HG03095 (cell line): ENCODE measurements at regions not wholly inside any gene's neighbourhood (a gene's known extent, or its start where the extent isn't known, plus 50 kb on each side); places are given as distances from the start of the nearest gene placed in this dataset.
A peak's percentile ranks its signal among the peaks of the same experiment; 100 is the strongest.

Experiments
- ATAC-seq: cut with Tn5 transposase; IDR thresholded peaks from one replicate; pipeline ENCODE4 v1.9.1; 2021; ENCODE audit warnings: moderate library complexity; ENCODE audit not compliant: unreplicated experiment

DNA sequence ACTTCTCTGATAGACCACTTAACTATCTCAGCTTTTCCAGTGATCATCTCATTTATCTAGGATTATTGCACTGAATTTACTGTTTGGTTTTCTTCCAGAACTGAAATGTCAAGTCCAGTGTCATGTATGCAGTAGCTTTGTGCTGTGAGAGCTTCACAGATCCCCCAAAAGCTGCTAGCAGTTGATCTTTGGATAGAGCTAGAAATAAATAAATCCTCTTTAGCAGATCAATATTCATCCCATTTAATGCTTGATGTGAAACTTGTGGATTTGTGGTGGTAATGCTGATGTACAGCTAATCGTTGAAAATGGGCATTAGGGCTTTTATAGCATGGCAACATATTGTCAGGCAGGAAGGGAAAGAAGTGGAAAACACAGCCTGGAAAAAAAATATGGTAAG, 509.6 kb upstream of the FAM241A start:
- ATAC-seq: no peak

- no peak for ATAC-seq
These were observed 508.2 kb upstream of the FAM241A start for GRCh38 chr4:111636961-111637585.

DNA sequence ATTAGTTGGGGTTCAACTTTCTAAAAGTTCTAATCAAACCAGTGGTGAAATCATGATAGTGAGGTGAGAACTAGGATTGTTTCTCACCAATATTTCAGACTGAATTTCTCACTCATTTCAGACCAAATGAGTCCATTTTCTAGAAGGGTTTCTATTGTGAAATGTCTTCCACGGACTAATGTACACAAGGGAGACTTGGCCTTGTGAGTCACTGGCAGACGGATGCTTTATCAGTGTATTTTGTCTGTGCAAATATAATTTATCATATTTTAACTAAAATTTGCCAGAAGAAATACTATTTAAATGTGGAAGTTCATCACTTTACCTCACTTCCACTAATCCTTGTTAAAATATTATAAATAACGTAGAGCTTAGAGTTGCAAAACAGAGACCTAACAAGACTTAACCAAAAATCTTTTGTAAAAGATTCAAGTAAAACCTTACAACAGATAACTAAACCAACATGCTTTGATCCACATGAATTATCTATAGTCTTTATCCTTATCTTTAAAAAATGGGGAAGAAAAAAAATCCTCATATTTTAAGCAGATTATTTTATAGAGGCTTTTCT, 506.0 kb upstream of the FAM241A start:
- ATAC-seq: no peak

DNA sequence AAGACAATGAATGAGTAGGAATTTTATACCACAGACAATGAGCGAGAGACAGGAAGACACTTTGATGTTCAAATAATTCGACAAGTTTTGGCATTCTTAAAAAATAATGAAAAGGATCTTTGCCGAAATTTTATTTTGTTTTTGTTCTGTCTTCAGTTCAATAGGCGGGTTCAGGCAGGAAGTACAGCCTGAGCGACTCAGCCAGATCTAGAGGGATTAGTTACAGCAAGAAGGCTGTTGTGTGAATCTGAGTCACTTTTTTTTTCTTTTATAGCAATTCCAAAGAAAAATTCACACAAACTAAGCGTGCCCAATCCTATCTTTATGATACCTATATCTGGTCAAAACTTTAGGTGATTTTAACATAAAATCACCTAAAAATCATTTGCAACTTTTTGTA, 505.4 kb upstream of the FAM241A start:
- no peak for ATAC-seq

DNA sequence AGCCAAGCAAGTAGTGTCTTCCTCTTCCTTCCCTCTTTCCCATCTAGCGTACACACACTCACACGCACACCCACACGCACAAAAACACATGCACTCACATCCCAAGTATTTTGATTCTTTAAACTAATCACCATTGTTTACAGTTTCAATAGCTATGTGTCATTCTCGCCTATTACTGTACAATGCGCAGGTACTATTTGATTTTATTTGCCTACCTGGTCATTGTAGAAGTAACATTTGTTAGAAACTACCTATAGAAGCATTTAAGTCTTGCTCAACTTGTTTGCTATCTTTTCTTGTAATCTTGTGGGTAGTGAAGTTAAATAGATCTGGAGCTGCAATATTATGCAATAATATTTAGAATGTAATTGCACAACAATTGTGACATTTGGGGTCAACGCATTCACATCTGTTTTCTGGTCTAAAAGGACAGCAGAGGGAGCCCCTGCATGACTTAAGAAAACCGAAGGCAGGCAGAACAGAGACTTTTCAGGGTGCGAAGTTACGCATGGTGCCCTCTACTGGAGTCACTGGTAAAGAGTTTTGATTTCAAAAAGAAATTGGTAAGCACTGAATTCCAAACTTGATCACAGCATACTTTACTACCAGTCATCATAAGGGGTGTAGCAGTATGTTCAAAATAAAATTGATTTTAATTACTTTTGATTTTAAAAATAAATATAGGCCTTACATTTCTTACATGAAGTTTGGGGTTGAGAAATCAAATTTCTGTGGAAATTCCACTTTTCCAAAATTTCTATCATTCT, 503.3 kb upstream of the FAM241A start:
- ATAC-seq: peak; percentile 94

DNA sequence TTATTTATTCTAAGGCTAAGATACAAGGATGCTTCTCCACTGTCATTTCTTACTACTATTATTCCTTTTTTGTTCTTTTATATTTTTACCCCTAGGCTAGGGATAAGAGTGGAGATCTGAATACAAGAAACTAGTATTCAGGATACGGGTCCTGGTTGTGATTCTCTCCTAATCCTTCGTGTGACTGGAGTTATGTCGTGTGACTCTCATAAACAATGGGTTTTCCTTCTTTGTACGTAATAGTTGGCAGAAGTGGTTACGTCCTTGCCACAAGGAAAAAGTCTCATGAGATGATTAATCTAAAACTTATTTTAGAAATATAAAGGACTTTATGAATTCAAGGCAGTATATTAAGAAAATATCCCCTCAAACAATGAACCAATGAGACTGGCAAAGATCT, 497.2 kb upstream of the FAM241A start:
- no peak for ATAC-seq

DNA sequence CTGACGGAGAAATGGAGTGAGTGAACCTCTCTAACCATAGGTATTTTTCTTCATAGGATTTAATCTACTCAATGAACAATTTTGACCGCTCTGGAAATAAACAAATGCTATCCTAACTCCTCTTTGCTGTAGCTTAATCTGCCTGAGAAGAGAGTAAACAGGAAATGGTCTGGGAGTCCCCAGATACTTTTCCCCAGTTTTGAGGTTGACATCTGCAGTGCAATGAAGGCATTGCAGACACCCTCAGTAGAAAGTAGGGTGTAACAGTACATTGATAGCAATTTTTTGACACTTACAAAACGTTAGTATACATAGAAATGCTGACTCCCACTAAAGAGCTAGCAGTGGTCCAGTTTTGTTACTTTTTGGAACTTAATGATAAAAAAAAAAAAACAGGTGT, 495.9 kb upstream of the FAM241A start:
- ATAC-seq: no peak

- ATAC-seq: no peak
These were observed 495.1 kb upstream of the FAM241A start for GRCh38 chr4:111650146-111650545.

- no peak for ATAC-seq
These were observed 494.6 kb upstream of the FAM241A start for GRCh38 chr4:111650674-111651086.

GRCh38 chr4:111652236-111652635, 493.0 kb upstream of the FAM241A start:
- ATAC-seq: no peak

- no peak for ATAC-seq
These were observed 492.3 kb upstream of the FAM241A start for GRCh38 chr4:111652986-111653385.

DNA sequence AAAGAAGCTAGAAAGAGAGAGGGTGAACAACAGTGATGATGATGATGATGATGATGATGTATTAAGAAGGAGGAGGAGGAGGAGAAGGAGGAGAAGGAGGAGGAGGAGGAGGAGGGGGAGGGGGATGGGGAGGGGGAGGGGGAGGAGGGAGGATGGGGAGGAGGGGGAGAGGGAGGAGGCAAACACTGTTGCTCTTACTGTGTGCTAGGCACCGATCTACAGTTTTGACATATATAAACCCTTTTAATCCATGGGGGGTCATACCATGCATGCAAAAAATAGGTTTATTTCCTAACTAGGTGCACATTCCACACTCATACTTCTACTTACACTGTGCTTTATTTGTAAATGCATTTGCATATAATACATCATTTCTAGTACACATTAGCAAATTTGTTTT, 482.8 kb upstream of the FAM241A start:
- no peak for ATAC-seq

GRCh38 chr4:111664308-111664945, 480.8 kb upstream of the FAM241A start:
- no peak for ATAC-seq

DNA sequence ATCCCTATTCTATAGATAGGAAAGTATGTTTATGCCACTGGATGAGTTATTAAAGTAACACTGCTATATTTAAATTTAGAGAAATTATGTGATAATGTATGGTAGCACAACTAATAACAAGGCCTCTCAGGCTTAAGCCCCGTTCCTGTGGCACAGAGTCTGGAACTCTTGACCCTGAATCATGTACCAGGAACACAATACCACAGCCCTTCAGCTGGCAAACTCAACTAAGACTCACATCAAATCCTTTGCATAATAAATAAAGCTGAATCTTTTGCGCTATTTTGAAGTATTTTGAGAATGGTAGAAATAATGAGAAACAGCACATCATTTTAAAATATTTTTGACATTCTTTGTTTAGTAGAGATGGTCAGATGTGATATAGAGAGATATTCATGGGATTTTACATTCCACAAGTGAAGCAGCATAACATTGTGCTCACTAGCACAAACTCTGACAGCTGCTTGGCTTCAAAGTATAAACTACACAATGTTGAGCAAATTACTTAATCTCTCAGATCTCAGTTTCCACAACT, 478.4 kb upstream of the FAM241A start:
- no peak for ATAC-seq

- no peak for ATAC-seq
These were observed 473.5 kb upstream of the FAM241A start for GRCh38 chr4:111671756-111672155.

DNA sequence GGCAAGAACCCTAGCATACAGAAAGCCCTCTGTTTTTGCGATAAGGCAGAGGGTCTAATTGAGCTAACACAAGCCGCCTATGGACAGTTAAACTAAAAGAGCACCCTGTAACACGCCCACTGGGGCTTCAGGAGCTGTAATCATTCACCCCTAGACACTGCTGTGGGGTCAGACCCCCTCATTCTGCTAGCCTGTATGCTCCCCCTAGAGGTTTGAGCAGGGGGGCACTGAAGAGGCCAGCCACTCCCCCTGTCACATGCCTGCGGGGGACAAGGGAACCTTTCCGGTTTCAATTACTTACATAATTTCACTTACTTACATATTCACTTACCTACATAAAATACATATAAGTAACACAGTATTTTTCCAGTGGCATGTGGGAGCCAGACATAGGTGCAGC, 469.5 kb upstream of the FAM241A start:
- no peak for ATAC-seq

DNA sequence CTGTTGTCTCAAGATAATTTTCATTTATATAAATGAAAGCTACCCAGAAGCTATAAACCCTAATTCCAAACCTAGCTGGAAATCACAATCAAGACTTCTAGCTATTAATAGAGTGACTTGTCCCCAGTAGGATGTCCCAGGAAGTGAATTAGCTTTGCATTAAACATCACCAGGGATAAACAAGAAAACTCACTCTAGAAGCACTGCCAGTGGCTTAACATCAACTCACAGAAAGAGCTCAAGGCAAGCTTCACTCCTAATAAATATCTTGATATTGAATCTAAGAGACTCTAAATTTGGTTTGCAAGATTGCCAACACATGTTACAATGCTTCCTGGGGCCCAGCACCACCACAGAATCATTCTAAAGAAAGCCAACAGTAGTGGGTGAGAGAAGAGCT, 468.7 kb upstream of the FAM241A start:
- no peak for ATAC-seq

GRCh38 chr4:111678479-111678878, 466.8 kb upstream of the FAM241A start:
- ATAC-seq: no peak

- ATAC-seq: no peak
These were observed 466.3 kb upstream of the FAM241A start for GRCh38 chr4:111678908-111679307.

GRCh38 chr4:111681270-111681669, 464.0 kb upstream of the FAM241A start:
- ATAC-seq: no peak

- no peak for ATAC-seq
These were observed 463.5 kb upstream of the FAM241A start for GRCh38 chr4:111681751-111682150.

DNA sequence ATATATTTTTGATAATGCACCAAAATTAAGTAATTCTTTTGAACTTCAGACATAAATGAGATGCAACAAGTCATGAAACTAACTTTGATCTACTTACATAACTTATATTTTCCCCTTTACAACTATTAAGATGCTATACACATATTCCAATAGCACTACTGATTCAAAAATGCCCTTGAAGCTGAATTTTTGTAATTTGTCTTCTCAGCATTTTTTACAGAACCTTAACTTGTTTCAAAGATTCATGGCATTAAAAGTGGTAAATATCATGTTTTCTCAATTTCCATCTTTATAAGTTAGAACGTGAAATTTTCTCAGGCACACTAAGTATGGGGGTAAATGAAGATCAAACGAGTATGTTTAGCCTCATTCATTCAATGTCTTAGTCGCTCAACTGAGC, 460.0 kb upstream of the FAM241A start:
- ATAC-seq: no peak
